Right lobe of liver (tissue), 6 donors: ENCODE measurements at regions not wholly inside any gene's neighbourhood (a gene's known extent, or its start where the extent isn't known, plus 50 kb on each side); places are given as distances from the start of the nearest gene placed in this dataset.

ENCODE experiments used
- ATAC-seq, 4 donors: fragments of 200-7000 bp; cut with Tn5 transposase; one replicate each; pipeline ENCODE4 v1.9.1; 2020; ENCODE audit warnings: mild to moderate bottlenecking in 4 of 4, moderate library complexity in 4 of 4
- DNase-seq, 3 donors: peaks; one replicate each; pipeline ENCODE4 v3.0.0-alpha.2; 2020
- H3K27ac ChIP-seq, 3 donors: fragments of 200-600 bp; one replicate each; pipeline ENCODE4 v1.8.0; 2022
- H3K27me3 ChIP-seq, 2 donors: fragments of 200-600 bp; one replicate each; pipeline ENCODE4 v1.8.0; 2022
- H3K36me3 ChIP-seq, 4 donors: fragments of 200-600 bp; sonication (generic) in 1 of 4; one replicate each; pipeline versions ENCODE4 v1.5.1 to v1.8.0; 2017 to 2022; ENCODE audit warnings: control low read depth in 1 of 4
- H3K4me1 ChIP-seq, 4 donors: fragments of 200-600 bp; sonication (generic) in 1 of 4; one replicate each; pipeline versions ENCODE4 v1.5.1 to v1.8.0; 2017 to 2022; ENCODE audit warnings: control low read depth in 1 of 4
- H3K4me3 ChIP-seq, 3 donors: fragments of 200-600 bp; one replicate each; pipeline ENCODE4 v1.8.0; 2022
- H3K9me3 ChIP-seq, 4 donors: fragments of 200-600 bp; sonication (generic) in 1 of 4; one replicate each; pipeline versions ENCODE4 v1.5.1 to v1.8.0; 2017 to 2022; ENCODE audit warnings: control low read depth in 1 of 4
- CTCF ChIP-seq, 4 donors: fragments of 200-600 bp in 3 of 4; fragments of 450-650 bp in 1 of 4; IDR thresholded peaks; one replicate each; pipeline versions ENCODE4 v1.5.1 to v1.8.0; 2016 to 2022; ENCODE audit warnings: antibody characterized with exemption in 4 of 4, mild to moderate bottlenecking in 2 of 4
- POLR2A ChIP-seq: fragments of 450-650 bp; IDR thresholded peaks from one replicate; pipeline ENCODE4 v1.6.1; 2017; ENCODE audit warnings: antibody characterized with exemption, mild to moderate bottlenecking
- WGBS: methylation state at CpG from one replicate; pipeline ENCODE4 v1.1.6; 2018; ENCODE audit warnings: low coverage, low lambda C conversion rate; ENCODE audit not compliant: insufficient coverage; ENCODE audit errors: missing lambda C conversion rate; 5-methylcytosine and 5-hydroxymethylcytosine counted together
- intact Hi-C, 2 donors: fragments of 100-400 bp; cut with DNase I; formaldehyde crosslinking; loops; one replicate each; pipeline versions ENCODE4 v1.11.2 to v1.14.1; 2022
- donor health status: DM: no; HTN: yes; CAD: no.
- donor health status: DM: no; HTN: no; CAD: no.
- donor health status: DM: no; HTN: no; CAD: no.
- donor health status: DM: no; HTN: yes; CAD: no.
- donor health status: DM: no; HTN: yes; CAD: no.

GRCh38 chr20:52874241-52874640 lies 97.9 kb upstream of the TSHZ2 start:
- intact Hi-C loops = no loop called here
- 40% methylated on average over 3 of the region's 3 CpGs for WGBS
- peak overlapping the region in 1 of 3 donors; percentile 8 for H3K27ac ChIP-seq
- H3K27me3 ChIP-seq = no peaks in the 10 kb centered on the region
- ATAC-seq = peak; percentile 26 to 66 (median 53)
- no peak for TF ChIP-seq POLR2A
- H3K4me1 ChIP-seq = peaks cover 0 to 21% (median 4%) of the 10 kb centered on the region in 4 donors
- no peak for DNase-seq
- H3K4me3 ChIP-seq = no peak overlapping the region
- H3K9me3 ChIP-seq = no peaks in the 10 kb centered on the region
- H3K36me3 ChIP-seq = no peaks in the 10 kb centered on the region

- Histone ChIP-seq H3K36me3 (no peaks in the 10 kb centered on the region), H3K27ac (no peak overlapping the region), H3K9me3 (no peaks in the 10 kb centered on the region), H3K4me3 (no peak overlapping the region), H3K4me1 (peaks cover 0 to 20% (median 4%) of the 10 kb centered on the region in 4 donors), H3K27me3 (no peaks in the 10 kb centered on the region)
- TF ChIP-seq CTCF (IDR thresholded peaks at IDR 0.05) = no peak
- no peak for TF ChIP-seq POLR2A
- WGBS = 71% methylated on average over 6 of the region's 6 CpGs
- no peak for DNase-seq
- ATAC-seq = peak in 1 of 4 donors; percentile 12
- intact Hi-C loops = no loop called here
Observed at GRCh38 chr20:52869698-52870501, 102.3 kb upstream of the TSHZ2 start.

- ATAC-seq (peak; percentile 61 to 75 (median 70)), DNase-seq (peak in 1 of 3 donors; percentile 68)
- Histone ChIP-seq H3K9me3 (no peaks in the 10 kb centered on the region), H3K36me3 (no peaks in the 10 kb centered on the region), H3K27me3 (no peaks in the 10 kb centered on the region), H3K4me3 (no peak overlapping the region), H3K4me1 (peaks cover 0 to 14% (median 2%) of the 10 kb centered on the region in 4 donors), H3K27ac (no peak overlapping the region)
- WGBS = 59% methylated on average over 2 of the region's 2 CpGs
- TF ChIP-seq CTCF (IDR thresholded peaks at IDR 0.05) (no peak), POLR2A (no peak)
- intact Hi-C loops = no loop called here
Observed at GRCh38 chr20:52869276-52869675, 102.9 kb upstream of the TSHZ2 start.

DNA sequence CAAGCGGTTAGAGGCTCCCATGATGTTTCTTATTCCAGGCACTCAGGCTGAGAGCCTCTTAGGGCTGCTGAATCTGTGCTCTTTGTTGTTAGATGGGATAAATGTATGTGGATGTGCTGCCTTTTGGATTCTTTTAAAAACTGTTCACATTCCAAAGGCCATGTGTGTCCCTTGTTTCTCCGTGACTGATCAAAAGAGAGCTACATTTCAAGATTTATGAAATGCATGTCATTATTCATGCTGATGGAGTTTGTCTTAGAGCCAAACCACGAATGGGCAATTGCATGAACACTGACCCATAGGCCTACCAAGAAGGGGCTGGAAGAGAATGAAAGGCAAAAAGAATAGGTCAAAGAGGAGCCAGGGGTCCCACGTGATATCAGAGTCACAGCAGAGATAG lies 104.9 kb upstream of the TSHZ2 start:
- Histone ChIP-seq H3K4me3 (no peak overlapping the region), H3K27ac (no peak overlapping the region), H3K36me3 (no peaks in the 10 kb centered on the region), H3K4me1 (no peaks in the 10 kb centered on the region), H3K9me3 (no peaks in the 10 kb centered on the region), H3K27me3 (no peaks in the 10 kb centered on the region)
- ATAC-seq = no peak
- no peak for DNase-seq
- WGBS = 67% methylated on average over 4 of the region's 4 CpGs
- intact Hi-C loops = no loop called here
- no peak for TF ChIP-seq CTCF (IDR thresholded peaks at IDR 0.05)
- TF ChIP-seq POLR2A = no peak

GRCh38 chr20:52864916-52865605 lies 107.1 kb upstream of the TSHZ2 start:
- H3K4me3 ChIP-seq = no peak overlapping the region
- H3K27me3 ChIP-seq = no peaks in the 10 kb centered on the region
- H3K36me3 ChIP-seq = no peaks in the 10 kb centered on the region
- no peak for ATAC-seq
- no peak for TF ChIP-seq POLR2A
- no peak for TF ChIP-seq CTCF (IDR thresholded peaks at IDR 0.05)
- no peak for DNase-seq
- H3K27ac ChIP-seq = no peak overlapping the region
- intact Hi-C loops = no loop called here
- 64% methylated on average over 5 of the region's 6 CpGs for WGBS
- H3K4me1 ChIP-seq = no peaks in the 10 kb centered on the region
- no peaks in the 10 kb centered on the region for H3K9me3 ChIP-seq
